Fibroblast of mammary gland (primary cell): ENCODE measurements at regions not wholly inside any gene's neighbourhood (a gene's known extent, or its start where the extent isn't known, plus 50 kb on each side); places are given as distances from the start of the nearest gene placed in this dataset.

Experiments
- DNase-seq: peaks from one replicate; pipeline ENCODE4 v3.0.0-alpha.2; 2010; ENCODE audit warnings: low read depth
- H3K4me3 ChIP-seq: 2 replicates; pipeline ENCODE4 v1.5.1; 2011; ENCODE audit warnings: low read depth, mild to moderate bottlenecking, low read length, moderate library complexity; ENCODE audit not compliant: control insufficient read depth
- CTCF ChIP-seq: conservative IDR thresholded peaks from 2 replicates; pipeline ENCODE4 v1.5.1; 2011; ENCODE audit warnings: low read depth, low read length, inconsistent platforms; ENCODE audit not compliant: control insufficient read depth, insufficient read depth

GRCh38 chr13:76160506-76160905, 524.4 kb downstream of the LMO7 start:
- DNase-seq: no peak
- no peak overlapping the region for H3K4me3 ChIP-seq
- no peak for TF ChIP-seq CTCF

- no peak overlapping the region for H3K4me3 ChIP-seq
- no peak for TF ChIP-seq CTCF
- DNase-seq: no peak
Observed at GRCh38 chr13:76157926-76158325, 521.8 kb downstream of the LMO7 start.

- DNase-seq: no peak
- TF ChIP-seq CTCF: no peak
Observed at GRCh38 chr13:76153239-76153638, 517.1 kb downstream of the LMO7 start.

GRCh38 chr13:76148926-76149325, 512.8 kb downstream of the LMO7 start:
- H3K4me3 ChIP-seq: no peak overlapping the region
- no peak for TF ChIP-seq CTCF
- DNase-seq: peak; percentile 72

More at GRCh38 chr13:76153239-76153638, 517.1 kb downstream of the LMO7 start:
- no peak overlapping the region for H3K4me3 ChIP-seq

GRCh38 chr13:76148374-76148773, 512.2 kb downstream of the LMO7 start:
- H3K4me3 ChIP-seq: no peak overlapping the region
- DNase-seq: no peak
- no peak for TF ChIP-seq CTCF

- DNase-seq: no peak
- no peak overlapping the region for H3K4me3 ChIP-seq
- no peak for TF ChIP-seq CTCF
Observed at GRCh38 chr13:76132532-76132931, 496.4 kb downstream of the LMO7 start.

- TF ChIP-seq CTCF: no peak
- H3K4me3 ChIP-seq: no peak overlapping the region
- DNase-seq: no peak
Observed at GRCh38 chr13:76131551-76131950, 495.4 kb downstream of the LMO7 start.
